Astrocyte of the cerebellum (primary cell): ENCODE measurements at regions not wholly inside any gene's neighbourhood (a gene's known extent, or its start where the extent isn't known, plus 50 kb on each side); places are given as distances from the start of the nearest gene placed in this dataset.

Experiments
- DNase-seq: peaks from one replicate; pipeline ENCODE4 v3.0.0-alpha.2; 2011; ENCODE audit warnings: low read depth
- H3K4me3 ChIP-seq: 2 replicates; pipeline ENCODE4 v1.5.1; 2011; ENCODE audit warnings: mild to moderate bottlenecking, low read depth, low read length, moderate library complexity
- in situ Hi-C: cut with HindIII; loops from 2 replicates; pipeline ENCODE4 v1.10.0; 2017; ENCODE audit warnings: low sequenced_read_pairs
- TF ChIP-seq, protein P1 (sequence below): IDR thresholded peaks from 2 replicates; pipeline ENCODE4 v1.5.1; 2012; ENCODE audit warnings: low read length, low read depth, moderate library complexity, mild to moderate bottlenecking; ENCODE audit errors: missing control alignments

GRCh38 chr10:125584954-125585353 is 98.0 kb downstream of the TEX36 start:
- DNase-seq: no peak
- H3K4me3 ChIP-seq: no peak overlapping the region
- TF ChIP-seq, protein P1, sequence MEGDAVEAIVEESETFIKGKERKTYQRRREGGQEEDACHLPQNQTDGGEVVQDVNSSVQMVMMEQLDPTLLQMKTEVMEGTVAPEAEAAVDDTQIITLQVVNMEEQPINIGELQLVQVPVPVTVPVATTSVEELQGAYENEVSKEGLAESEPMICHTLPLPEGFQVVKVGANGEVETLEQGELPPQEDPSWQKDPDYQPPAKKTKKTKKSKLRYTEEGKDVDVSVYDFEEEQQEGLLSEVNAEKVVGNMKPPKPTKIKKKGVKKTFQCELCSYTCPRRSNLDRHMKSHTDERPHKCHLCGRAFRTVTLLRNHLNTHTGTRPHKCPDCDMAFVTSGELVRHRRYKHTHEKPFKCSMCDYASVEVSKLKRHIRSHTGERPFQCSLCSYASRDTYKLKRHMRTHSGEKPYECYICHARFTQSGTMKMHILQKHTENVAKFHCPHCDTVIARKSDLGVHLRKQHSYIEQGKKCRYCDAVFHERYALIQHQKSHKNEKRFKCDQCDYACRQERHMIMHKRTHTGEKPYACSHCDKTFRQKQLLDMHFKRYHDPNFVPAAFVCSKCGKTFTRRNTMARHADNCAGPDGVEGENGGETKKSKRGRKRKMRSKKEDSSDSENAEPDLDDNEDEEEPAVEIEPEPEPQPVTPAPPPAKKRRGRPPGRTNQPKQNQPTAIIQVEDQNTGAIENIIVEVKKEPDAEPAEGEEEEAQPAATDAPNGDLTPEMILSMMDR: no peak
- in situ Hi-C loops: no loop called here

DNA sequence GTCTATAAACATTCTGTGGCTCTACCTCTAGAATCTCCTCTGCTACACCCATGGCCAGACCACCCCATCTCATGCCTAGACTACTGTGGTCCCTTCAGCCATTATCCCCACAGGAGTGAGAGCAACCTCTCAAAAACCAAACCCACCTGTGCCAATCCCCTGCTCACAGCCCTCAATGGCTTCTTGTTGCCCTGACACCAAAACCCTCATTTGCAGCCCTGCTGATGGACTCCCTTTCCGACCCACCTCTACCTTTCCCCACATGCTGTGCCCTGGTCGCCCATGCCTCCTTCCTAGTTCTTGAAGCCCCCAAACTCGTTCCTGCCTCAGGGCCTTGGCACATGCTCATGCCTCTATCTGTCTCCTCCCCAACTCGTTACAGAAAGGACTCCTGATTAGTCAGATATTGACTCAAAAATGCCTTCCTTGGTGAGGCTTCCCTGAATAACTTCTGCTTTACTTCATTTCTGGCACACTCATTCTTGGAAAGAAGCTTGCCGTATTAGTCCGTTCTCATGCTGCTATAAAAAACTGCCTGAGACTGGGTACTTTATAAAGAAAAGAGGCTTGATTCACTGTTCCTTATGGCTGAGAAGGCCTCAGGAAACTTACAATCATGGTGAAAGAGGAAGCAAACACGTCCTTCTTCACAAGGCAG is 104.2 kb downstream of the TEX36 start:
- in situ Hi-C loops: no loop called here
- TF ChIP-seq, protein P1: no peak
- no peak overlapping the region for H3K4me3 ChIP-seq
- no peak for DNase-seq

DNA sequence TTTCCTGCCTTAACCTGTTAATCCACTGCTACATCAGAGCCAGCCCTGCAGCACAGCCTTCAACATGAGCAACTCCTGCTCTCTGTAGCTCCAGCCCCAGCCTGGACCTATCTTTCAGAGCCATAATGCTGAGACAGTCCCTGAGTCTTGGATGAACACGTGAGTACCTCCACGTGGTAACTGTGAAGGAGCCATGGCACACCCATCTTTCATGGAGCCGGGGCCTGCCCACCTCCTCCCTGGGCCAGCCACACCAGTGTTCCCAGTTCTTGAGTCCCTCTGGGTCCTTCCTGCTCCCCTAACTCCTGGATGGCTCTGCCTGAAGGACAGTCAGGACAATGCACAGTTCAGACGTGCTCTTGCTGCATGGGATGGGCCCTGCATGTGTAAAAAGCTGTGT is 107.1 kb downstream of the TEX36 start:
- TF ChIP-seq, protein P1: no peak
- in situ Hi-C loops: no loop called here
- no peak overlapping the region for H3K4me3 ChIP-seq
- no peak for DNase-seq

GRCh38 chr10:125568156-125568555 is 114.8 kb downstream of the TEX36 start:
- no peak overlapping the region for H3K4me3 ChIP-seq
- in situ Hi-C loops: no loop called here
- TF ChIP-seq, protein P1: no peak
- DNase-seq: no peak

DNA sequence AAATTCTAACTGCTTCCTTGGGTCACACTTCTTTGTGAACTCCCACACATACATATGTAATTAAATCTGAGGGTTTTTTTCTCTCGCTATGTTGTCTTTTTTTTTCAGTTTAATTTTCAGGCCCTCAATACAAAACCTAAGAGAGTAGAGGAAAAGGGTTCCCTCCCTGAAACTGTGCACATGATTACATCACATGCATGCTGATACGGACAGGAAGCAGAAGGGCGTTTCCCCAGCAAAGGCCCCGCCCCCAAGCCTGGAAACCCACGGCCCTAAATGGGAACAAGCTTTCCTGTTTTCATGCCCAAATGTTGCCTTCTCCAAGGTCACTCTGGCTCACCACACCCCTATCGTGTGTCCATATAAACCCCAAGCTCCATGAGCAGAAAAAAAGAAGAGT is 115.4 kb downstream of the TEX36 start:
- no peak overlapping the region for H3K4me3 ChIP-seq
- in situ Hi-C loops: no loop called here
- TF ChIP-seq, protein P1: no peak
- DNase-seq: no peak

GRCh38 chr10:125565046-125565445 is 117.9 kb downstream of the TEX36 start:
- no peak overlapping the region for H3K4me3 ChIP-seq
- in situ Hi-C loops: no loop called here
- TF ChIP-seq, protein P1: no peak
- DNase-seq: no peak
